ENCODE measurements at regions not wholly inside any gene's neighbourhood (a gene's known extent, or its start where the extent isn't known, plus 50 kb on each side); places are given as distances from the start of the nearest gene placed in this dataset.
A peak's percentile ranks its signal among the peaks of the same experiment; 100 is the strongest.

DNA sequence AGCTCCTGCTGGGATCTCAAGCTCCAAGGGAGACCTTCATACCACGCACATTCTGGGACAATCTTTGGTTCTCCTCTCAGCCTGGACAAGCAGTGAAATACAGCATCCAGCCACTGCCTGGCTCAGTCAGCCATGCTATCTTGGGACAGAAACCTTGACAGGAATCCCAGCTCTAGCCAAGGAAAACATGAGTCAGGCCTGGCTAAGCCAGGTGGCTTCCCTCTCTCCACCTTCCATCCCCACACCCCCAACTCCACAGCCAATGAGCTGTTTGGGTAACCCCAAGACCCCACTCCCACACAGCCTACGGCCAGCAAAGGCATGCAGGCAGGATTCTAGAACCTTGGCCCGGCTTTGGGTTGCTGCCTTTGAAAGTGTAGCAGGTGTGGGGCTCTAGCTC is 64.9 kb downstream of the MCFD2 start:
- DNase-seq = no peak

- peak in 1 of 3 experiments; percentile 8 for DNase-seq
Observed at GRCh38 chr2:46849721-46850556, 65.7 kb downstream of the MCFD2 start.

DNA sequence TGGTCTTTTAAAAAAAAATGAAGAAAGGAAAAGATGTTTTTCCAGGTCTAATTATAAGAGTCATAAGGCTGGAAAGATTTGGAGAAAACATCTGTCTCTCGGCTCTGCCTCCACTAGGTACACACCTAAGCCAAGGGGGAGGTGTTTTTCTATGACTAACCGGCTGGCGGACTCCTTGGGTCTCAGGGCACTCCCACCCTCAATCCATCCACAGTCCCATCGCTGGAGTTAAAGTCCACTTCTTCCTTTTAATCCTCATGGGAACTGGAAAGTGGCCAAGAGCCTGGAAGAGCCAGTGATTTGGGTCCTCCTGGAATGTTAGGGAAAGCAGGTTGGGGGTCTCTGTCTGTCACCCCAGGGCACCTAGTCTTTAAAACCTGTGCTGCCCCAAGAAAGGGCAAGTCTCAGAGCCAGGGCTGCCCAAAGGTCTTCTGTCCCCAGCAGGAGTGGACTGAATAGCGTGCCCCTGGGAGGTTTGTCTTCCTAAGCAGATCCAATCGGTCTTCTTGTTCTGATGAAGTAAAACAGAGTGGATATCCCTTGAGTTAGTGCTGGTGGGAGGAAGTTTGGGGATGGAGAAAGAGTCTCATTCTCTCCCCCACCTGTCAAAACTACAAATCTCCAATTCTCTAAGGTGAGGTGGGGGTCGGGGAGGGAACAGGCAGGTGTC is 66.4 kb downstream of the MCFD2 start:
- DNase-seq = no peak

DNA sequence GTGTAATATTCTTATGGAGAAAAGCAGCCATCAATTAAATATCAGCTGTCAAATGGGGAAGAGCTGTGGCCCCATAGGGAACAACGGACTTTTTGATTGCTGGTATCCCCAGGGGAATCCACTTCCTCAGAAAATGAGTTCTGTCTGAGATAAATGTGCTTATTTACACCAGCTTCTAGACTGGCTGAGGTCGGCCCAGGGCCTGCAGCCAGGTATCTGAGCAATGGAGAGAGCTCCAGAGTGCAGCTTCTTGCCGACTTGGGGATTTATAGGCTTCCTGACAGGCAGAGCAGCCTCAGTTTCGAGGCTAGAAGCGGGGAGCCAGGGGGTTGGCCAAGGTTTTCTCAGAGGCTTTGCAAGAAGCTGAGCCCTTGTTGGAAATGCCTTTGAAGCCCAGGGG is 67.2 kb downstream of the MCFD2 start:
- no peak for DNase-seq

GRCh38 chr2:46847726-46848412 is 67.7 kb downstream of the MCFD2 start:
- no peak for DNase-seq

DNA sequence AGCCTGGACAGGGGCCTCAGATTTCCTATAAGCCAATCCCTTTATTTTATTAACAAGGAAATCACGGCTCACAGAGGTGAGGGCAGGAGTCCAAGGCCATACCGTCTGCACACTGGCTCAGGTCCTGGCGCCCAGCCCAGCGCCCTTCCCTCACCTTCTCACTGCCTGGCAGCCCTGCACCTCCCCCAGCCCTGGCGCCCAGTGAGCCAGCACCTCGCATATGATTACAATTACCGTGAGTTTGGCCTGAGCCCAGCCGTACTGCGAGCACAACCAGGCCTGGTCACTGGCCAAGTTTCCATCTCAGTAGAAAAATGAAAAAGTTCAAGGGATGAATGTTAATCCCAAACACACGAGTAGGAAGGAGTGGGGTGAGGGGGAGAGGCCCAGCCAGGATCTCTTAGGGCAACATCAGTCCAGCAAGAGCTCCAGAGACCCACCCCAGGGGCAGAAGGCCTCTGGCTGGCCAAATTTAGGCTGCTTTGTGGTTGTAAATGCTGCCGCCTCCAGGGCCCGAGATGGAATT is 68.4 kb downstream of the MCFD2 start:
- DNase-seq = peak in 2 of 3 experiments; percentile 40 to 67

DNA sequence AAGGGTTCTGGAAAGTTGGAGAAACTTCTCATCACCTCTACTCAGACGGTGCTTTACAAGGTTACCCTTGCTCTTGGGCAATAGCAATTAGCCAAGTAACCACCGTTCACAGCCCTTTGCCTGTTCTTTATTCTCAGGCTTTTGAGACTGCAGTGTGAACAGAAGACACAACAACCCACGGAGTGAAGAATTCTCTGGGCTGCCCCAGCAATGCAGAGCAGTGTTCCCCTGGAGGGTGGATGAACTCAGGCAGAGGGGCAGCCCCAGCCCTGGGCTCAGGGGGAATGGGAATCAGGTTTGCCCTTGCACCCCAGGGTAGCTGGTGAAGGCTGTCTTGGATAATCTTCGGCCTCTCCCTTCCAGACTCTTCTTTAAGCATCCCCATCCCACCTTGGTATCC is 69.1 kb downstream of the MCFD2 start:
- no peak for DNase-seq

GRCh38 chr2:46845542-46846486 is 69.8 kb downstream of the MCFD2 start:
- no peak for DNase-seq

DNA sequence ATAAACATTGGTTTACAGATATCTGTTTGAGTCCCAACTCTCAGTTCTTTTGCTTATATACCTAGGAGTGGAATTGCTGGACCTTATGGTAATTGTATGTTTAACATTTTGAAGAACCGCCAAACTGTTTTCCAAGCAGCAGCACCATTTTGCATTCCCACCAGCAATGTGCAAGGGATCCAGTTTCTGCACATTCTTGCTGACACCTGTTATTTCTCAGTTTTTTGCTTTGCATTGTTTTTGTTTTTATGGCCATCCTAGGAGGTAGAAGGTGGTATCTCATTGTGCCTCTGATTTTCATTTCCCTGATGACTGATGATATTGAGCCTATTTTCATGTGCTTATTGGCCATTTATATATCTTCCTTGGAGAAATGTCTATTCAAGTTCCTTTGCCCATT is 71.2 kb downstream of the MCFD2 start:
- no peak for DNase-seq

DNA sequence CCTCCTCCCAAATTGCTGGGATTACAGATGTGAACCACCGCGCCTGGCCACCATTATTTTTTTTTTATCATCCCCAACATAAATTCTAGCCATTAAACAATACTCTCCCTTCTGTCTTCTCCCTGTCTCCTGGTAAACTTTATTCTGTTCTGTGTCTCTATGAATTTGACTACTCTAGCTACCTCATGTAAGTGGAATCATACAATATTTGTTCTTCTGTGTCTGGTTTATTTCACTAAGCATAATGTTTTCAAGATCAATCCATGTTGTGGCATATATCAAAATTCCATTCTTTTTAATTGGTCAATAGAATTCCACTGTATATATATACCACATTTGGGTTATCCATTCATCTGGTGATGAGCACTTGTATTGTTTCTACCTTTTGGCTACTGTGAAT is 71.6 kb downstream of the MCFD2 start:
- no peak for DNase-seq

GRCh38 chr2:46843316-46843715 is 72.3 kb downstream of the MCFD2 start:
- DNase-seq = no peak

- DNase-seq = no peak
Observed at GRCh38 chr2:46842876-46843275, 72.7 kb downstream of the MCFD2 start.

- no peak for DNase-seq
Observed at GRCh38 chr2:46841621-46842020, 74.0 kb downstream of the MCFD2 start.

DNA sequence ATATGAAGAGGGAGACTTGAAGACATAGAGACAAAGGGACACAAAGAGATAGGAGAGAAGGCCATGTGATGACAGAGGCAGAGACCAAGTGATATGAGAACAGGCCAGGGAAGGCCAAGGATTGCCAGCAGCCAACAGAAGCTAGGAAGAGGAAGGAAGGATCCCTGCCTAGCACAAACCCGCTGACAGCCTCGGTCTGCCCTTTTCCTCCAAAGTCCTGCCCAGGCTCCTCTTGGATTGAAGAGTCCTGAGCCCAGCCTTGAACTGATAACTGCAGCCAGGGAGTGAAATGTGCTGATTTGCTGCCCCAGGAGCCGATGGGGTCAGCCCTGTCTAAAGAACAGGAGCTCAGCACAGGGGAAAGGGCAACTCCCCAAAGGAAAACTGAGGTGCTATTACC is 76.6 kb downstream of the MCFD2 start:
- DNase-seq = no peak

DNA sequence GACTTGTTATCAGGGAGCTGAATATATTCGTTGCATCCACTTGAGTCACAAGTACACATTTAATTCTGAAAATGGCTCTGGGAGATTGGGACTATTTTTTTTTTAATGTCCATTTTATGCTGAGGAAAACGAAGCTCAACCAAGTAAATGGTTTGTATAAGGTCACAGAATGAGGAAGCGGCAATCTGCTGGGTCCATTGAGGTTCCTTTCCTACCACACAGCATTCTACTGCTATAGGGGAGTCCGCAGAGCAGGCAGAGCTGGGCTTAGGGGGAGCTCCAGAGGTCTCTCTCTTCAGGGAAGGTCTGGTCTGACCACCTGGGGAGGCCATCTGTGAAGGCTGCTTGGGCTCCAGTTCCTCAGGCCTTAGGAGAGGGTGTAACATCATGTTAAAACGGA is 77.9 kb downstream of the MCFD2 start:
- DNase-seq = no peak

DNA sequence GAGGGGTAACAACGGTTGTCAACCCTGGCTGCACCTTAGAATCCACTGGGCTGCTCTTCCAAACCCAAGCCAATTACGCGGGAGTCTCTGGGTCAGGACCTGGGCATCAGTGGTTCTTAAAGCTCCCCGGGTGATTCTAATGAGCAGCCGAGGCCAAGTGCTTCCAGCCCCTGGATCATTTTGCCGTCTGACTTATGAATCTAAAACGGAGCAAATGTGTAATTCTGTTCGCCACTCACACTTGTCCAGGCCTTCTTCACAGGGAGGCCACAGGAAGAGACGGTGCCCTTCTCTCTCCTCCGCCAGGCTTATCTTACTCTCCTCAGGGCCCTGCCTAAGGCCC is 78.5 kb downstream of the MCFD2 start:
- DNase-seq = no peak

DNA sequence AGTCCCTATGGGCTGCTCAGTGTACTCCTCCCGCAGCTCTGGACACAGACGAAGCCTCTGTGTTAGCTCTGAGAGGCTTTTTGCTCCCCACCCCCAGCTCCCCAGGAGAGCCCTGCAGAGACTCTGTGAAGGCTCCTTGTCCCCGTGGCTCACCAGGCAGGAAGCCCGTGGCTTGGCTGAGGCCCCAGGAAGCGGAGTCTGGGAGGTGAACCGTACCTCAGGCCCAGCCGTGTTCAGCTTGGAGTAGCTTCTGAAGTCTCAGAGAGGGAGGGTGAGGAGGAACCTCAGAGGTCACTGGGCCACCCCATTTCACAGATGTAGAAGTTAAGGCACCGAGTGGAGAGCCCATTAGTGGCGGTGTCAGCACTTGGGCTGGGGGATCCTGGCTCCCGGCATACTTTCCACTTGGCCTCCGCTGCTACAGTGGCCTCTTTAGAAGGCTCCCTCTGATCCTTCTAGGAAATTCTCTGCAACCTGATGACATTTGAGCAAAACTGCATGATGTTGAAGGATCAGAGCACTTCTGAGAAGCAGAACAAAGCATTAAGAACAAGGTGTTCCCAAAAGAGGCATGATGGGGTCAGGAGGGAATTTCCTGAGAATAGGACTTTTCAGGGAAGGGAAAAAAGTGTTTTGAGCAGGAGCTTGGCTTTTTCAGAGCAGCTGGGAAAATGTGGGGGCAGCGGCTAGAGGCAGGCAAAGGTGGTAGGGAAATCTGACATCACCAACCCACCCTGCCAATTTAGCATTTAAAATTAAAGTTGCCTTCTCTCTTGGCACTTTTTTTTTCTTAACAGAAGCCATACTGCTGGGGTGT is 79.1 kb downstream of the MCFD2 start:
- no peak for DNase-seq

DNA sequence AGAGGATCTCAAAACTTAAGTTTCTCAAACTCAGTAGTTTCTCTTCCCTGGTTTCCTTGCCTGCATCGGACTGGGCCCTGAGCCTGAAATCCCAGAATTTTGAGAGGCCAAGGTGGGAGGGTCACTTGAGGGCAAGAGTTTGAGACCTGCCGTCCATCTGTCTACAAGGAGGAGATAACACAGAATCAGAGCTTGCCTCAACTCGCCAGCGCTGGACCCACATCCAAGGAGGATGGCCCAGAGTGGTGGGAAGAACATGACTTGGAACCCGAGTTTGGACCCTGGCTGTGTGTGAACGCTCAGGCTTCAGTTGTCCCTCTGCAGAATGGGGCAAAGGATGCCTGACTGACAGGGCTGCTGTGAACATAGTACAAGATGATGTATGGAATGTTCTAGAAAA is 80.1 kb downstream of the MCFD2 start:
- DNase-seq = no peak

- DNase-seq = no peak
Observed at GRCh38 chr2:46832543-46832942, 83.1 kb downstream of the MCFD2 start.

DNA sequence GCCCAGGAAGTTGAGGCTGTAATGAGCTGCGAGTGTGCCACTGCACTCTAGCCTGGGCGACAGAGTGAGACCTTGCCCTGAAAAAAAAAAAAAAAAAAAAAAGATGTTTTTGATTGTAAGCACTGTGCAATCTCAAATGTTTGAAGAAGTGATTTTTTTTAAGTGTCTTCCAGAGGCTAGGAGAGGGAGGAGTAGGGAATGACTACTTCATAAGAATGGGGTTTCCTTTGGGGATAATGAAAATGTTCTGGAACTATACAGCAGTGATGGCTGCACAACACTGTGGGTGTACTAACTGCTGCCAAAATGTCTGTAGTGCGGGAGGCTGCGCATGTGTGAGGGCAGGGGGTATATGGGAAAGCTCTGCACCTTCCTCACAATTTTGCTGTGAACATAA is 83.7 kb downstream of the MCFD2 start:
- no peak for DNase-seq

DNA sequence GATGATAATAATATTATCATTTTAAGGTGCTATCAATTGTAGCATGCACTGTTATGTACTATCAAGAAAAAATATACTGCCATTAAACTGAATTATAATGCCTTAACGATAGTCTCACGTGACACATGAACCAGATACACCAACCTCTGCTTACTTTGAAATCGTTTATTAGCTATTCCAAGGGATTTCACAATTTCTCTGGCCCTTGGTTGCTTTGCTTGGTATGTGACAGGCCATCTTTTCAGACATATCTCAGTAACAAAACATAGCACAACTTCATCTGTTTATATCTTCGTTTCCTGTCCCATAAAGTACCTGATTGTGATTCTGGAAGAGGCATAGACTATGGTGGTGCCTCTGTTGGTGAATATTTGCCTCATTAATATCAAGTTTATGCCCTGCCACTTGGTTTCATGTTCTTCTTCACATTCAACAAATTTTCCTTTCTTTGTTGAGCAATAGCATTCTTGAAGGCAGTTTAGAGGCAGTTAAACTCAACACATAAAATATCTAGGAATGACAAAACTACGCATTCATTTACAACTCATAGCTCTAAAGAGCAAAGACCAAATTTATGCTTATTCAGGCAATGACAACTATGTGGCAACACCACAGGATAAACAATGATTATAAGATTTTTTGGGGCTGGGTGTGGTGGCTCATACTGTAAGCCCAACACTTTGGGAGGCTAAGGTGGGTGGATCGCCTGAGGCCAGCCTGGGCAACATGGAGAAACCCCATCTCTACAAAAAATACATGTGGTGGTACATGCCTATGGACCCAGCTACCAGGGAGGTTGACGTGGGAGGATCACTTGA is 84.3 kb downstream of the MCFD2 start:
- DNase-seq = no peak

All from NCI-H1417 (cell line).